Ishikawa (cell line): ENCODE measurements at regions not wholly inside any gene's neighbourhood (a gene's known extent, or its start where the extent isn't known, plus 50 kb on each side); places are given as distances from the start of the nearest gene placed in this dataset.

ENCODE experiments used
- CEBPB ChIP-seq: IDR thresholded peaks from 2 replicates; pipeline ENCODE4 v1.6.1; 2012
- CREB1 ChIP-seq: IDR thresholded peaks from 2 replicates; pipeline ENCODE4 v1.6.1; 2012; ENCODE audit warnings: low read depth
- EGR1 ChIP-seq: IDR thresholded peaks from 2 replicates; pipeline ENCODE4 v1.6.1; 2012
- EP300 ChIP-seq: IDR thresholded peaks from 2 replicates; pipeline ENCODE4 v1.6.1; 2012; ENCODE audit warnings: borderline replicate concordance
- FOXM1 ChIP-seq: IDR thresholded peaks from 2 replicates; pipeline ENCODE4 v1.6.1; 2012; ENCODE audit warnings: low read depth, borderline replicate concordance
- MAX ChIP-seq: IDR thresholded peaks from 2 replicates; pipeline ENCODE4 v1.6.1; 2012
- RAD21 ChIP-seq: IDR thresholded peaks from 2 replicates; pipeline ENCODE4 v1.6.1; 2012; ENCODE audit warnings: low read depth
- REST ChIP-seq: IDR thresholded peaks from 2 replicates; pipeline ENCODE4 v1.6.1; 2012; ENCODE audit warnings: low read depth, mild to moderate bottlenecking
- TAF1 ChIP-seq: IDR thresholded peaks from 2 replicates; pipeline ENCODE4 v1.6.1; 2012; ENCODE audit warnings: low read depth, mild to moderate bottlenecking
- TCF12 ChIP-seq: IDR thresholded peaks from 2 replicates; pipeline ENCODE4 v1.6.1; 2012; ENCODE audit warnings: low read depth
- TEAD4 ChIP-seq: IDR thresholded peaks from 2 replicates; pipeline ENCODE4 v1.6.1; 2012
- USF1 ChIP-seq: IDR thresholded peaks from 2 replicates; pipeline ENCODE4 v1.6.1; 2012
- YY1 ChIP-seq: IDR thresholded peaks from 2 replicates; pipeline ENCODE4 v1.6.1; 2012; ENCODE audit warnings: low read depth
- ZBTB7A ChIP-seq: IDR thresholded peaks from 2 replicates; pipeline ENCODE4 v1.6.1; 2012; ENCODE audit warnings: low read depth

- TF ChIP-seq RAD21 (peak; percentile 51), TAF1 (no peak), REST (no peak)
Observed at GRCh38 chr11:69240332-69241074, 53.5 kb upstream of the MYEOV start.

- TF ChIP-seq RAD21 (peak; percentile 30; the same call in 1 of the 2 replicates), CREB1 (no peak)
Observed at GRCh38 chr11:69241075-69241740, 52.7 kb upstream of the MYEOV start.

- TF ChIP-seq EGR1, result no peak
- TF ChIP-seq TEAD4, result no peak
- TF ChIP-seq TCF12, result no peak
- TF ChIP-seq CEBPB, result no peak
- TF ChIP-seq TAF1, result no peak
- TF ChIP-seq MAX, result no peak
Observed at GRCh38 chr11:69241844-69242243, 52.1 kb upstream of the MYEOV start.

GRCh38 chr11:69242266-69242920 lies 51.6 kb upstream of the MYEOV start:
- TF ChIP-seq TAF1 (no peak), ZBTB7A (no peak), TCF12 (no peak), YY1 (no peak), USF1 (no peak), CREB1 (no peak), TEAD4 (no peak)

GRCh38 chr11:69243496-69244200 lies 50.3 kb upstream of the MYEOV start:
- no peak for TF ChIP-seq EP300
- no peak for TF ChIP-seq FOXM1
- TF ChIP-seq TEAD4, result no peak
- TF ChIP-seq RAD21, result no peak
- no peak for TF ChIP-seq YY1
- no peak for TF ChIP-seq USF1
- no peak for TF ChIP-seq CREB1
